ENCODE measurements at regions not wholly inside any gene's neighbourhood (a gene's known extent, or its start where the extent isn't known, plus 50 kb on each side); places are given as distances from the start of the nearest gene placed in this dataset.

DNA sequence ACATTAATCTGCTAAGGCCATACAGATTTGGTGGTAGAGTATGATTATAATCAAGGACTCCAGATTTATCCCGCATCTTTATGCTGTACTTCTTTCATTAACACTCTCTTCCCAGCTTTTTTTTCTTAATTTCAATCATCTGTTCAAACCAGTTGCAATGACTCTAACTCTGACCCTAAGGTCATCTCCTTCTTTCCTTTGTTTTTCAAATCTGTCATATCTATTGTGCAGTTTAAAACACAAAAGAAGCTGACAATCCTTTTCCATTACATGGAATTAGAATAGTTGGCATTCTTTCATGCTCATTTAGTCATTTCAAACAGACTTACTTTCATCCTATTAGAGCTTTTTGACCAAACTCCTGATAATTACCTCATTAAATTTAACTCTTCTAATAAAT is 53.6 kb upstream of the GRM5 start:
- DNase-seq (ENCODE audit: low spot score): no peak

DNA sequence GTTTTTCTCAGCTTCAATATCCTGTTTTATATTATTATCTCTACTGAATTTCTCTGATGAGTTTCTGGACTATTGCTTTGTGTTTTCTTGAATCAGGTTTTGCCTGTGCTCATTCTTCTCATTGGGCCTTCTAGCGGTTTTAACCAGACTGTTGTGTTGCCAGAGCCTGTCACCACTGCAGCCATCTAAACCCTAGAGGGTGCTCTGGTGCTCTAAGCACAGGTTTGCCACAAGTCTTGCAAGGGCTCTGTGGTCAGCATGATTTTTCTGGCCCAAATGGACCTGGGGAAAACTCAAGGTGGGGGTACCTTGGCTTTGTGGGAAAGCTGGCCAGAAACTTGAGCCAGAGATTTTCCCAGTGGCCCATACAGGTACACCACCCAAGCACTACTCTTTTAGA is 52.4 kb upstream of the TYR start:
- peak; percentile 6 for DNase-seq (ENCODE audit: low spot score)
